ENCODE measurements at regions not wholly inside any gene's neighbourhood (a gene's known extent, or its start where the extent isn't known, plus 50 kb on each side); places are given as distances from the start of the nearest gene placed in this dataset.

DNA sequence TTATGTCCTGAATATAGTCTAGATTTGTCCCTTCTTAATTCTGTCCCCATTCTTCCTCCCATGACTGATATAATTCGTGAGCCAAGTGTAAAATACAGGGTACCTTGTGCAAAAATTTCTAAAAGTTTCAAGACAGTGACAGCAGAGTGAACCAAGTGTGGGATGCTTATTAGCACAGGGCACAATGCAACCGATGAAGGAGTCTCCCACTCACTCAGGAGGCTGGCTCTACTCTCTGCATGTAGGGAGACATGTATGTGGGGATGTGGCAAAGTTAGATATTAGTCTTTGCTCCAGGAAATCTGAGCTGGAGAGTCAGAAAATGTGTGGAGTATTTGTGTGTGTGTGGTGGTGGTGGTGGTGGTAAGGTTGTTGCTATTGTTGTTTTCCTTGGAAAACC lies 305.9 kb downstream of the CHL1 start:
- no peak for FAIRE-seq
- H3K23me2 ChIP-seq (ENCODE audit: low read depth, low read length) = no peaks in the 10 kb centered on the region
- H3K4me3 ChIP-seq (ENCODE audit: extremely low read depth in 1 of 4, insufficient read depth in 2 of 4, low read depth in 3 of 4, low read length in 4 of 4) = no peak overlapping the region
- H3K23ac ChIP-seq (ENCODE audit: insufficient read length) = no peak overlapping the region
- 89% methylated on average over 2 of the region's 2 CpGs; no CpG with 5 or more reads in 1 of the 2 experiments for WGBS, 2 experiments (ENCODE audit: extremely low coverage in 1 of 2, insufficient coverage in 1 of 2, insufficient read length in 1 of 2, insufficient replicate concordance in 2 of 2, low coverage in 1 of 2, low lambda C conversion rate in 2 of 2, missing lambda C conversion rate in 1 of 2)
- no peak overlapping the region for H2BK12ac ChIP-seq (ENCODE audit: low read depth, low read length)
- no peak overlapping the region for H2BK15ac ChIP-seq (ENCODE audit: low read length)
- no peak overlapping the region for H2BK120ac ChIP-seq (replicated peaks; ENCODE audit: low read depth, low read length)
- no peak overlapping the region for H3K56ac ChIP-seq (replicated peaks; ENCODE audit: insufficient read length, low read depth, low read length)
- no peaks in the 10 kb centered on the region for H3K9me3 ChIP-seq (ENCODE audit: insufficient read depth in 2 of 2, low read depth in 1 of 2, low read length in 1 of 2)
- H2AK5ac ChIP-seq (ENCODE audit: low read depth, low read length) = no peak overlapping the region
- no peak overlapping the region for H4K5ac ChIP-seq (ENCODE audit: insufficient read length, low read depth, low read length)
- no peak overlapping the region for H2AFZ ChIP-seq (ENCODE audit: low read length)
- H3K9ac ChIP-seq (replicated peaks in 1 of 4; ENCODE audit: extremely low read depth in 1 of 4, low read depth in 3 of 4, low read length in 3 of 4) = no peak overlapping the region
- H4K91ac ChIP-seq (replicated peaks; ENCODE audit: insufficient read length, low read length) = no peak overlapping the region
- no peak overlapping the region for H2BK20ac ChIP-seq (ENCODE audit: low read length)
- H4K20me1 ChIP-seq (replicated peaks in 1 of 2; ENCODE audit: control insufficient read depth in 1 of 2, insufficient read depth in 2 of 2, low read length in 2 of 2) = no peaks in the 10 kb centered on the region
- CTCF ChIA-PET (ENCODE audit: partially characterized antibody) = no interaction called here
- no peak overlapping the region for H4K8ac ChIP-seq (ENCODE audit: extremely low read depth, insufficient read depth, low read length)
- H3K79me2 ChIP-seq (ENCODE audit: control insufficient read depth in 1 of 2, insufficient read depth in 2 of 2, low read length in 2 of 2) = no peaks in the 10 kb centered on the region
- H3K4me2 ChIP-seq (ENCODE audit: insufficient read depth in 1 of 2, low read depth in 2 of 2, low read length in 2 of 2) = no peak overlapping the region
- no peak for DNase-seq (ENCODE audit: low read depth in 1 of 2, low spot score in 2 of 2)
- POLR2A ChIA-PET (ENCODE audit: partially characterized antibody) = no interaction called here
- H3K27ac ChIP-seq (ENCODE audit: low read depth, low read length) = no peak overlapping the region
- no peaks in the 10 kb centered on the region for H3K4me1 ChIP-seq (replicated peaks in 1 of 4; ENCODE audit: control insufficient read depth in 3 of 4, insufficient read depth in 4 of 4, low read length in 3 of 4)
- H3K4ac ChIP-seq (replicated peaks; ENCODE audit: insufficient read length, low read depth, low read length) = no peak overlapping the region
- no peaks in the 10 kb centered on the region for H3K27me3 ChIP-seq (replicated peaks in 1 of 4; ENCODE audit: control insufficient read depth in 3 of 4, extremely low read depth in 1 of 4, insufficient read depth in 3 of 4, low read length in 3 of 4)
- no peak overlapping the region for H3K14ac ChIP-seq (ENCODE audit: insufficient read length)
- H3K36me3 ChIP-seq (ENCODE audit: control insufficient read depth in 2 of 4, insufficient read depth in 4 of 4, low read length in 3 of 4) = no peaks in the 10 kb centered on the region
- H2BK5ac ChIP-seq (ENCODE audit: low read depth, low read length) = no peak overlapping the region
- no peak overlapping the region for H3K18ac ChIP-seq (ENCODE audit: extremely low read depth, low read length)
- no peaks in the 10 kb centered on the region for H3K79me1 ChIP-seq (ENCODE audit: low read depth, low read length)
- TF ChIP-seq SIX5 (IDR thresholded peaks at IDR 0.05; ENCODE audit: low read depth, low read length) (no peak), ASH2L (IDR thresholded peaks at IDR 0.05; ENCODE audit: low read length) (no peak), YY1 (IDR thresholded peaks at IDR 0.05; ENCODE audit: low read depth, low read length) (no peak), CTBP2 (IDR thresholded peaks at IDR 0.05; ENCODE audit: borderline replicate concordance, insufficient read depth, insufficient read length, low read length) (no peak)

Data from H1 (cell line).